HG02642 (cell line): ENCODE measurements at regions not wholly inside any gene's neighbourhood (a gene's known extent, or its start where the extent isn't known, plus 50 kb on each side); places are given as distances from the start of the nearest gene placed in this dataset.

Experiments
- ATAC-seq: cut with Tn5 transposase; IDR thresholded peaks from one replicate; pipeline ENCODE4 v1.9.1; 2021; ENCODE audit warnings: mild to moderate bottlenecking; ENCODE audit not compliant: unreplicated experiment, poor library complexity

DNA sequence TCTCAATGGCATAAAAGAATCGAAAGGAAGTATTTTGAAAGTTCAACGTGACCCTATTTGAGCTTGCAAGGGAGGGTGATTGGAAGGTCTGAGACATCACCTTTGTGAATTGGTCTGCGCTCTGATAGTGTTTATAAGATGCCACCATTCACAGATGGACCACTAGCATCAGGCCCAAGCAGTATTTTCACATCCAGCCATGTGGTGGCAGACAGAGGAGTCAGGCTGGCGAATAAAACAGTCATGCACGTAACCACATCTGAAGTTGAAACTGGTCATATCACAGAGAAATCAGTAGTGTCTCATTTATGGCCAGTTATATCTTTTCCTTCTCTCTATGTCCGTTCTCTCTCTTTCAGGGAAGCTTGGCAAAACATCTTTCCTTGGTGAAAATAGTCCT lies 170.1 kb upstream of the ONECUT1 start:
- ATAC-seq = no peak

- ATAC-seq = no peak
Measured at GRCh38 chr15:52943746-52944145, 153.6 kb upstream of the ONECUT1 start.

DNA sequence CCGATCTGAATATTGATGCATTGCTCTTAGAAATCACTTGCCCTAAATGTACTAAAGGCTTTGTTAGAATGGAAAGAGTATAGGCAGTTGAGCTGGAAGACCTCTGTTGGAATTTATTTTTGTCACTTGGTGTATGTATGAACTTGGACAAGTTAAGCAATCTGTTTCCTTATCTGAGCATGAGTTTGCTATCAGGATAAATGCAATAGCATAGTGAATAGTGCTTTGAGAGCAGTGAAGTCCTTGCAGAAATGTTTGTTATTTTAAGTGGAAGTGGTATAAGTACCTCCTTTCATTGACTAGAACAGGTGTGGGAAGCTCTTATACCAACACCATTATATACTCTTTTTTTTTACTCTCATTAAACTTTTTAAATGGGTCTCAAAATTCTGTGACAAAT lies 146.4 kb upstream of the ONECUT1 start:
- no peak for ATAC-seq

DNA sequence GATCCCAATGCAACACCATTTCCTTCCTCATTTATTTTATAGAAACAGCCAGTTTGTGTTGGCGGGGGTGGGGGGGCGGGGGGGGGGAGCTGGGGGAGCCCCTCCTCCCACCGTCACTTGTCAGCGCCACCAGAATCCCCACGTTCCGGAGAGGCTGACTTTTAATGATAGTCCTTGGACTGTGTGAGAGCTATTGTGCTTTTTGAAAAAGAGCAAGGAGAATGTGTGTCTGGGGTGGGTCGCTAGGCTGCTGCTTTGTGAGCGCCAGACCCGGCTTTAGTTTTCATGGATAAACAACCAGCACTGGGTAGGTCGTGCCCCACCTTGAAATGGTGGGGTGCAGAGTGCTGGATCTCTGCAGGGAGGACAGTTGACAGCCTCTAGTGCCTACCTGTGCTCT lies 135.0 kb upstream of the ONECUT1 start:
- no peak for ATAC-seq

GRCh38 chr15:52924630-52925029 lies 134.5 kb upstream of the ONECUT1 start:
- no peak for ATAC-seq

GRCh38 chr15:52923626-52924025 lies 133.5 kb upstream of the ONECUT1 start:
- no peak for ATAC-seq

DNA sequence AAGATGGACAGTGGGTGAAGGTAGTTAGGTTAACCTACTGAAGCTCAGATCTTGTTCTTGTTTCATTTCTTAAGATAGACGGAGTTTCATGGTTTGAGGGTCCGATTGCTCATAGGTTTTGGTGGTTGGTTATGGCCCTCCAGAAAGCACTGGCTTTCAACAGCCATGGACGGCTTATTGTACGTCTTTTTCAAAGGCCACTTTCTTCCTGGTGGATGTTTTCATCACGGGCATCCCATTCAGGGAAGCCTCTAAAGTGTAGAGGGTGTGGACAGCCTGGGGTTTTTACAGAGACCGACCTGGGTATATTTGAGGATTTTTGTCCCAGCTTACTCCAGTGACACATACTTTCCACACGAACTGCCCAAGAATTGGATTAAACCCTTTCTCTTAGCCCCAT lies 132.7 kb upstream of the ONECUT1 start:
- ATAC-seq = no peak

GRCh38 chr15:52912172-52912571 lies 122.0 kb upstream of the ONECUT1 start:
- no peak for ATAC-seq

DNA sequence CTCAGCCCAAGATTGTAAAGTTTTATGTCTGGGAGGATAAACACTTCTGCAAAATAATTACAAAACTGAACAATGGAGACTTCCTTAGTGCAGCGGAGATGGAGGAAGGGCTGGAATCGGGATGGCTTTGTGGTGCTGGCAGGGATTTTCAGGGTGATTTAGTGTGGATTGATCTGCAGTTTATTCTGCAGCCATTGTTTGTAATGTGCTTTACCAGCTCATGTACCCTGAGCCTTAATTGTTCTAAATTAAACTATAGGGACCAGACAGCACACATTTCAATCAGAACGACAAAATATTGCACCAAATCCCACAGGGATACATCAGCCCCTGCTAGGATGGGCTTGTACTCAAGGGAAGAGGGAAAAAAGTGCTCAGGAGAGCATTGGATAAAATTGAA lies 103.2 kb upstream of the ONECUT1 start:
- no peak for ATAC-seq

GRCh38 chr15:52879904-52880303 lies 89.8 kb upstream of the ONECUT1 start:
- no peak for ATAC-seq

DNA sequence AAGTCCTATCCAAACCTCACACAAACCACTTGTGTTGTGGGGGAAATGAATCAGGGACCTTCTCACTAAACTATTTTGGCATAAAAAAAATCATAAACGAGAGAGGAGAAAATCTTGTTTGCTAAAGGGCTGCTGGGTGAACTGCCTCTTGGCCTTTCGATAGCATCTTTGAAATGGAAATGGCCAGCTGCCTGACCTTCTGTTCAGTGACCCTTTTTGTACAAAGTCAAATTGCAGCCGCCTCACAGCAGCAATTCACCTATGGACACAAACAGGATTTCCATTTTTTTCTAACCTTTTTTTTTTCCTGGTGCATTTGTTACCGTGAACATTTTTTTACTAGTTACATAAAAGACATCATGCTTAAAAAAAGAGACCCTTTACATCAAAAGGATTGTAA lies 89.0 kb upstream of the ONECUT1 start:
- no peak for ATAC-seq

- ATAC-seq = no peak
Measured at GRCh38 chr15:52876991-52877663, 87.0 kb upstream of the ONECUT1 start.

- no peak for ATAC-seq
Measured at GRCh38 chr15:52872036-52872818, 82.1 kb upstream of the ONECUT1 start.

- no peak for ATAC-seq
Measured at GRCh38 chr15:52870015-52870414, 79.9 kb upstream of the ONECUT1 start.

GRCh38 chr15:52866698-52867097 lies 76.6 kb upstream of the ONECUT1 start:
- no peak for ATAC-seq

GRCh38 chr15:52862677-52863076 lies 72.5 kb upstream of the ONECUT1 start:
- no peak for ATAC-seq

- ATAC-seq = no peak
Measured at GRCh38 chr15:52858782-52859176, 68.6 kb upstream of the ONECUT1 start.

DNA sequence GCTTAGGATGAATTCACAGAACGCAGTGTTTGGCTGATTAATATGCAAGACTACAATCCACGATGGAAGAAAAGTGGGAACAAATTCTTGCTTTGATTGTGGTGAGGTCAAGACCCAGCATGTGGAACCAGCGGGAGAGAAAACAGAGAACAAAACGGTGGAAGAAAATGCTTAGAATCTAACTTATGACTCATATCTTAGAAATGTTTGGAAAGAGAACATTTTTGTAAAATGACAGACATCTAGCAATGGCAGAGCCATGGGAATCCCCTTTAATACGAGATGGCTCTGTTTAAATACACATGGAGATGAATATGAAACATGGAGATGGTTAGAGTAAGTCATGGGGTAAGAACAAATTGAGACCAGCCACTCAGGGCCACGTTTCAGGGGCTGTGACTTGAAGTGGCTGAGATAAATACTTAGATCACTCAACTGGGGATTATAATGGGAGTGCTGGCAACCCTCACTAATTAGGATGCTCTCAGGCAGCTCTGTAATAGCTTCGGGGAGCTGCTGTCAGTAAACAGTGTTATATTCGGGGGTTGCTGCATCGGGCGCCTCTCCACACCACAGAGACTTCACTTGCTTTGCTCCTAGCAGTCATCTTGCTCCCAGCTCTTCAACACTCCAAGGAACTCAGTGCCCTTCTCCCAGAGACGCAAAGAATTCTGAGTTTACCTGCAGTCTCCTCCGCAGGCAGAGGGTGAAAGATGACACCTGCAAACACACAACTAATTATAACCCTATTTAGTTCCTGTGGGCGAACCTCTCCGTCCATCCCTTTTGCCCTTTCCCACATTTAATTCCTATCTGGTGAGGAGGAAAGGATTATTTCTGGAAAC lies 68.0 kb upstream of the ONECUT1 start:
- ATAC-seq = no peak

- ATAC-seq = no peak
Measured at GRCh38 chr15:52857471-52857870, 67.3 kb upstream of the ONECUT1 start.

DNA sequence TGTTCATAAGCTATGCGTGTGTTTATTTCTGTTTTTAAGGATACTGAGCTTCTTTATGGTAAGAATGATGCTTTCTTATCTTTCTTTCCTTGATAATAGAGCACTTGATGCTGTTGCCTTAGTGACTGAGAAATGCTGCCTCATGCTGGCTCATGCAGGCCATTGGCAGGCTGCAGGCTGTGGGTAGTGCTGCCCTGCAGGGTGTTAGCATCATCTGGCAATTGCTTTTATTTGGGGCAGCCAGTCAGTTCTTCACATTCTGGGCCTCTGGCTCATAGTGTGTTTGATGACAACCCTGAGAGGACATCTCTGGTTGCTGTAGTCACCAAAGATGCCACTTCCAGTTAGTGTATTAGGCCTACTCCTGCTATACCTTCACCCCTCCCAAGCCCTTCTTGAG lies 66.2 kb upstream of the ONECUT1 start:
- no peak for ATAC-seq

DNA sequence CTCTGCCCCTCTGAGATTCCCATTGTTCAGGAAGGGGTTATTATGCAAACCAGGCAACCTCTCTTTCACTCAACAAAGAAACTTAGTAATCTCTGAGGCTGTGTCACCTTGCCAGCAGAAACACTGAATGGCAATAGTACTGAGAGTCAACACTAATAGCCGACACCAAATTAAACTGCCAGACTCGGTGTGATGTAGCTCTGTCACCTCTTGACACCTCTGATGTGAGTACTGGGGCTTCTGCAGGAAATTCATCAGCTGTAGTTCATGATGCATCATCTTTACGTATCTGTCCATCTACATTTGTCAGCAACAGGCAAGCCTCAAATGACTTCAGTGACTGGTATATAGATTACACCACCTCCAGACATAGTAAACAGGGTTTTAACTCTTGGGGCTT lies 65.0 kb upstream of the ONECUT1 start:
- ATAC-seq = no peak
